Ammon's horn (tissue), 1 donor: ENCODE measurements at regions not wholly inside any gene's neighbourhood (a gene's known extent, or its start where the extent isn't known, plus 50 kb on each side); places are given as distances from the start of the nearest gene placed in this dataset.
"Not testable (repeated sequence)": the region's sequence is repeated elsewhere in the genome, so short reads cannot be mapped to it uniquely, and the experiment has no call there.

Source experiments
- DNase-seq: peaks from one replicate; pipeline ENCODE4 v3.0.0-alpha.2; 2016; ENCODE audit warnings: low spot score

DNA sequence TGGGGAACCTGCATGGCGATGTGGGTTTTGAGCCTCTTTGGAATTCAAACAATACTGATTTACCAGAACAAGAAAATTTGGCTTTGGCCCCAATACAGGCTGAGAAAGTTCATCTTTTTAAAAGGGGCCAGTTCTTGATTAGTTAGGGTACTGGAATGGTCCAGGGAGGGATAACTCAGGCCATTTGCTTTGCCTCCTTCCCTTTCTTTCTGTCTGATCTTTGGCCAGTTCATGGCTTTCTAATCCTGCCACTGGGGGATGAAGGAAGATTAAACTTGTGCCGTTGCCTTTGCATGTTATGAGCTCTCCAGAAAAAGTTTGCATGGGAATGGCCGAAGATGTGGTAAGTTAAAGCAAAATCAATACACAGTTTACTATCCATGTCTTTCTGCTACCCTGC, 78.4 kb downstream of the ADAMTS15 start:
- DNase-seq: no peak

DNA sequence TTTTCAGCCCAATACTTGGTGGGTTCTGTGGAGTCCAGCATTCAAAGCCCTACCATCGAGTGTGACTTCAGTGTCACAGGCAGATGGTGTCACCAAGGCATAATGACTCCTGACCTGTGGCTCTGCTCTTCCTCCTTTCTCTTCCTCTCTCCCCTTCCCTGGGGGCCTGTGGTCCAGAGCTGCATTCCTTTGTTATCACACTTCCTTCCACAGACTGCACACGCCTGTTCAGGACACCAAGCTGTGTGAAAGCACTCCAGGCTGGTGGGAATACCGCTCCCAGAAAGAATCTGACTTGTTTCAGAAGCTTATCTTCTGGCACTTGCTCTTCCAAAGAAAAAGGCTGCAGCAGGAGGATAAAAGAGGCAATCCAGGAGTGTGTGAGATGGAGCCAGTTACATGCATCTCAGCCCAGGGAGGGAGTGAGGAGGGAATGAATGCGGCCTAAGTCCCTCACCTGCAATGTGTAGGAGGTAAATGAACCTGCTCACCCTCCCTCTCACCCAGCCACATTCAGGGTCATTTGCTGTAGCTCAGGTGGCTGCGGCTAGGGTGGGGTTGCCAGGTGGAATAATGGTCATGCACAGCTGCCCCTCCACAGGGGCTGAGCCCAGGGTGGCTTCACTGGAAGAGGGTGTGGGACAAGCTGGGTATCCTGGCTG, 79.3 kb downstream of the ADAMTS15 start:
- peak; percentile 41 for DNase-seq

DNA sequence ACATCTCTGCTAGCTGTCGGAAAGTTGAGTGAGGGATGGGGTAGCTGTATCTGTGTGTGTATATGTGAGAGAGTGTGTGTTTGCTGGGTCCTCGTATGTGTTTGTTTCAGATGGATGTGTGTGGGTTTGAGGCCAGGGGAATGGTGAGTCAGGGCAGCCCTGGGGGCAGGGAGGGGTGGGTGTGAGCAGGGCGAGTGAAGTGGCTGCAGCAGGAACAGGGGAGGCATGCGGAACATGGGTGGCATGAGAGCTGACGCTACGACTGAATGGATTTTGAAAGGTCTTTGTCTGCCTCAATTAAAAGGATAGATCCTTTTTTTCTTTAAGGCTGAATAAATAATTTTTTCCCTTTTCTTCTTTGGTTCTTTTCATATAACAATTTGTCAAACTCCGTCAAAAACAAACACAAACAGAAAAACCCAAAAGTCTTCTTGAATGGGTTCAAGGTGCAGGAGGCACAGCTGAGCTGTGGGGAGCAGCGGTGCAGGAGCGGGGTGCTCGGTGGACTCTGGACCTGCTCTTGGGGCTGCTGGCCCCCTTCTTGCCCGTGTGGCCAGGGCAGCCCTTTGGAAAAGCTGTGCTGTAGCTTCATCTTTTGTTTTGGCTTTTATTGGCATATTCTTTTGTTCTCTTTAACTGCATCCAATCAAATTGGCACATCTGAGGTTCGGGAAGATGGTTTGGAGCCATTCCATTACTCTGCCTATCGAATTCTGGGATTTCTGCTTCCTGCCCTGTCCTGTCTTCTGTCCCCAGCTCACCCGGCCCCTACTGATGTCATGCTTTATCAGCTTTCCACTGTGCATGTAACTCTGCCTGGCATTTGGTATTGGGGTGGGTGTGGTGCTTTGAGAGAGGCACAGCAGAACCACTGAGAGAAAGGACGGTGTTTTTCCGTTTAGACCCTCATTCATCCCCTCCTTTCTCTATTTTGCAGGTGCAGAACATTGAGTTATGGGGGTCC, 80.1 kb downstream of the ADAMTS15 start:
- DNase-seq: no peak

DNA sequence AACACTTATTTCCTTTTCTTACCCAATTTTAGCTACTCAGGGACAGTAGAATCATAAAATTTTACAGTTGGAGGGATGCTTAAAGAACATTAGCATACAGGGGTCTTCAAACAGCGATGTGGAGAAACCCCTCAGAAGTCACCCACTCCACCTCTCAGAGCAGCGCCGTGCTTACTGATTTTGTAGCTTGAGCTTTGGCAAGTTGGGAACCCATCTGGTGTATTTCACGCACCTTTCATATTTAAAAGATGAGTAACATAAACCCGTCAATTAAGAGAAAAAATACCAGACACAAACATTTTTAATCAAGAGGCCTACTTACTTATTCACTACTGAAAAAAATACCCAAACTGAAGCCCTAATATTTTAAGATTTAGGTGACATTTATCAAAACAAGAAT, 80.9 kb downstream of the ADAMTS15 start:
- no peak for DNase-seq

DNA sequence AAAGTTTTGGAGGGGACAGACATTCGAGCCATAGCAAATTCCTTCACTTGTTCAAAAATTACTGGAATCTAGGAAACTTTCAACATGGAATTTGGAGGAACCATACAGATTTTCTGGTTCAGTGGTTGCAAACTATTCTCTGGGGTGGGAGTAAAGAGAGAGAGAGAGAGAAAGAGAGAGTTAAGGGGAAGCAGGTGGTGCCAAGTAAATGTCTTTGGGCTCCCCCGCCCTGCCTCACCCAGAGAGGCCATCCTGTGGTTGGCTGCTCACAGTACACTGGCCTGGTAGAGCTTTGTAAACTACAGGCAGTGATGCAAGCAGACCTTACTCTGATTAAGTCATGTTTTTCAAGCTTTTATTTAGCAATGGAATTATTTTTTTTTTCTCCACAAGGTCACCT, 82.6 kb downstream of the ADAMTS15 start:
- no peak for DNase-seq

DNA sequence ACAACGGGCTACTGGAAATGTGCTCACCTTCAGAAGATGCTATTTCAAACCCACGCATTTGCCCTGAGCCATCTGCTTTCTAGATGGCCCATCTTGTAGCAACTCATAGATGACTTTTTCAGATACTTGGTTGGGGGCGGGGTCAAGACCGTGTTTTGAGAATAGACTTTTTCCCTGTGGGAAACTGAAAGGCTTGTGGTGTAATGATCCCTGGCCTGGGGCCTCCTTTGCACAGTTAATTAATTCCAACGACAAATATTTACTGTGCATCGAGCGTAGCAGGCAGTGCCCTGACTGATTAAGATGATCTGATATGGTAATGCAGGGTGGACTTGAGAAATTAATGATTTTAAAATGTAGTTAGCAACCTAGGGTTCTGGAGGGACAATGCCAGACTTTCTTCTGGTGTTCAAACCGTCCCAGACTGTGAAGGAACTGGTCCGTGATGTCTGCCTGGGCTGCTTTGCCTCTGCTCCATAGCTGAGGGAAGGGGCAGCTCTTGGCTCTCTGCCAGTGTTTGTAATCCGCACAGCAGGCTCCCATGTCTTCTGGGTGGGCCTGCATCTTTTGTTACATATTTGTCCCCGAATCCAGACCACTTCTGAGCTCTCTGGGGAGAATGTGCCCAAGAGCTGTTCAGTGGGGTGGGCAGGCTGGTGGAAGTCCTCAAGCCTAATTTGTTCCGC, 84.8 kb downstream of the ADAMTS15 start:
- no peak for DNase-seq

DNA sequence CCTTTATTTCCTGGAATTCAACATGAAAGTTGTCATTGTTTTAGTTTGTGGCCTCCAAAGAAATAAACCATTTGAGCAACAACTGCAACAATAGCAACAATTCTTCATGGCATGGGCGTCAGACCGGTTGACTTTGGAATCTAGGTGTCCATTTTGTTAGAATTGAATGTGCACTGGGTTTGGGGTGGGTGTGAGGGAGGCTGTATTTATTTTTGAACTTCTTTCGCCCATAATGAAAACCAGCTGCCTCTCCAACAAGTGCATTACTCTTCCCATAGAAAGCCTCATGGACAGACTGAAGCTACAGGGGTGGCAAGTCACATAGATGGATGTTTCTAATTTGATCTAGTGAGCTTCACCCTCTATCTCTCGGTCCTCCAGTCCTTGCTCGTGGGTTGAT, 85.4 kb downstream of the ADAMTS15 start:
- no peak for DNase-seq

DNA sequence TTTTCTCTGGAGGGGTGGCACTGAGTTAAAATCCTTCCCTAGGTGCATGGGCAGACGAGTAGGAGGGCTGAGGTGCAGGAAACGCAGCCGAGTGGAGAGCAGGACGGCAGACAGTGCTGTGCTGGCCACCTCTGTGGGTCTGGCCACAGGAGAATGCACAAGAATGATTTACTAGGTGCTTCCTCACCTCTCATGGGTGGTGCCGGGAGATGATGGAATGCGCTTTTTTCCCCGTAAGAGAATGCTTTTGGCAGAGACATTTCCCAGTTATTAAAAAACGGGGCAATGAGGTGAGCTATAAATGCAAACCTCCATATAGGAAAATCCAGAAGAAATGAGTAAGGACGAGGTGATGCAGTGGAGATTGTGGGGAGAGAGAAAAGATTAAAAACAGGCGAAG, 86.1 kb downstream of the ADAMTS15 start:
- DNase-seq: no peak

DNA sequence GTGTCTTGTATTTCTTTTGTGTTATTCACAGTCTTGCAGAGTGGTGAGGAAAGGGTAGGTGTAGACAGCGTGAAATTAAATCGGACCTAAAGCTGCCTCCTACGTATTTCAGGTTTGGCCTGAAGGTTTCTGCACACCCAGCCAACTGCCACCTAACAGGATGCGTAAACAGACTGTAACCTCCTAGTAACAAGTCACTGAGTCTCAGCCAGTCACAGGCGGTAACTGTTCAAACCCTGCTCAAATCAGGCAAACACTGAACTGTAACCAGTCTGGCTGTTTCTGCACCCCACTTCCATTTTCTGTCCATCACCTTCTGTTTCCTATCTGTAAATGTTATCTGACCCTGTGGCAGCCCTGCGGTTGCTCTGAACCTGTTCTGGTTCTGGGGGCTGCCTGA, 87.1 kb downstream of the ADAMTS15 start:
- DNase-seq: no peak

DNA sequence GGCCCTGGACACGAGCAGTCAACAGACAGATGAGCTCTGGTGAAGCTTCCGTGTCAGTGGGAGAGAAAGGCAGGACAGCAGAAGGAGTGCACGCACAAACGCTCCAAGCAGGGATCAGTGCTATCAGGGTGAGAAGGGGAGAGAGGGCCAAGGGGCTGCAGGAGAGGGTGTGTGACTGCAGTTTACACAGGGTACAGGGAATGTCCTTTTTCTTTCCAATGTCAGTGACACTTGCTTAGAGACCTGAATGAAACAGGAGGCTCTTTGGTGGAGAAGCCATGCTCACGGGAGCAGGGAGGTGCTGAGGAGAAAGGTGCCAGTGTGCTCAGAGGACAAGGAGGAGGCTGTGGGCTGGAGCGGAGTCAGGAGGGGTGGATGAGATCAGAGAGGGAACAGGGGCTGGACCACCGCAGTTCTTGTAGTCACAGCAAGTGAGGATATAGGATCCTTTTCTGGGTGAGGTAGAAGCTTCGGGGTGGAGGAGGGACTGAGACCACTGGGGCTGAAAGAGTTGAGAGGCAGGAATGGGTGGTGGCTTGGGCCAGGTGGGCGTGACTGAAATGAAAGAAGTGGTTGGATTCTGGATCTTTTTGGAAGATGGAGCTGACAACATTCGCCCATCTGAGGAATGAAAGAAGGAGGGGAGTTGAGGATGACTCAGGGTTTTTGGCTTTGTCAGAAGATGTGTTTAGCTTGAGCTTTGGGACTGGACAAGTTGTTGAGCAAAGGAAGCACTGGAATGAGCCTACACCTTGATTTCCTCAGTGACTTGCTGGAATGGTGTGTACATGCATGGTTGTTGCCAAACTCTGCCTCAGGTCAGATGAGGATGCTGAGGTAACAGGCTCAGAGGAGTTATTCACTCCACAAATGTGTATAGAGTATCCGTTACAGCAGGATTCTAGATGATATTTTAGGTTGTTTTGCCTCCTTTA, 87.9 kb downstream of the ADAMTS15 start:
- no peak for DNase-seq

DNA sequence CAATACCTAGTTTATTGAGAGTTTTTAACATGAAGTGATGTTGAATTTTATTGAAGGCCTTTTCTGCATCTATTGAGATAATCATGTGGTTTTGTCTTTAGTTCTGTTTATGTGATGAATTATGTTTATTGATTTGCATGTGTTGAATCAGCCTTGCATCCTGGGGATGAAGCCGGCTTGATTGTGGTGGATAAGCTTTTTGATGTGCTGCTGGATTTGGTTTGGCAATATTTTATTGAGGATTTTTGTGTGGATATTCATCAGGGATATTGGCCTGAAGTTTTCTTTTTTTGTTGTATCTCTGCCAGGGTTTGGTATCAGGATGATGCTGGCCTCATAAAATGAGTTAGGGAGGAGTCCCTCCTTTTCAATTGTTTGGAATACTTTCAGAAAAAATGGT, 91.2 kb downstream of the ADAMTS15 start:
- DNase-seq: not testable (repeated sequence)

DNA sequence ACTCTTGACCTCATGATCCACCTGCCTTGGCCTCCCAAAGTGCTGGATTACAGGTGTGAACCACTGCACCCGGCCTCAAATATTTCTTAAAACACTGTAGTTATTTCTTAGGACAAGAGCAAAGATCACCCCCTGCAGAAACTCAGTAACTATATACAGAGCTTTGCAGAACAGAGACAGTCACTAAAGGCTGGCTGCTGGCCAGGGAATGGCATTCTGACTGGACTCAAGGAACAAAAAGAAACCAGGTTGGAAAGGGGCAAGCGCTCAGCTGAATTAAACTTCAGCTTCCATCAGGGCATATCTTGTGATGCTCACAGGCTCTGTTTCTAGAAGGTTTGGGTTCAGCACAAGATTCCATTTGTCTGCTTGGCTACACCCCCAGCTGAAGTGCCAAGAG, 95.8 kb downstream of the ADAMTS15 start:
- DNase-seq: no peak

DNA sequence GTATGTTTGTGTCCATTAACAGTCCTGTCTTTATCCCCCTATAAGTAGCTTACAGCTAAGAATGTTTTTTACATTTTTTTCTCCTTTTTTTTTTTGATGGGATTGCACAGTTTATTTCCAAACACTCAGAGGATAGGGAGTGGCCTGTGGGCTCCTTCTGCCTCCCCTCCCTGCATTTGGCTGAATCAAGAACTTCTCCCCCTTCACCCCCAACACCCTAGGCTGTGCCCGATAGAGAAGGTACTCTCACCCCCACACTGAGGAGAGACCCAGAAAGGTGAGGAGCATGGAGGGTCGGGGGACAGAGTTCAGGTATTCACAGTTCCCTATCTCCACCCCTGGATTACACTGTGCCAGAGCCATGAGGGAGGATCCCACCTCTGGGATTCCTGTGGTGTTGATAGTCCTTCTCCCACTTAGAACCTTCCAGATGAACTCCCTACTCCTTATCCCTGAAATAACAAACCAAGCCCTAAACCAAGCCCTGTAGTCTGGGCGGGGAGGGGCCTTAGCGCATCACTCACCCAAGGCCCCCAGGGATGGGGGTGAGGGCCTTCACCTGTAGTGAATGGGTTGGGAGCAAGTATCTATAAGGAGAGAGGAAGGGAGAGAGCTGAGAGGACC, 97.1 kb downstream of the ADAMTS15 start:
- no peak for DNase-seq

DNA sequence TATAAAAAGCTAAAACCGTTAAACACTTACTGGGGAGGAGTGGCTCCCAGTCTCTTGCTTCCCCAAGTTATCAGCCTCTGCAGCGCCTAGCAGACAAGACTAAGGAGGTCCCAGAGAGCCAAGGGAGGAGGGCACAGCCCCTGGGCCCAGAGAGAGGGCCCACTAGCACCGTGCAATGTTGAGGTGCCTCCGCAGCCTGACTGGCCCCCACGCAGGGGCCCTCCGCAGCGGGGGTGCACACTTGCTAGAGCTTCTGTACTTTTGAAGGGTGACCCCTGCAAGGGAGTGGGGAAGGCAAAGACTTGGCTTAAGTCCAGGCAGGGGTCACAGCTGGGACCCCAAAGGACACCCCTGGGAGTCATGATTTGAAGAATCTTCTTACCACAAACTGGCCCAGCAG, 98.0 kb downstream of the ADAMTS15 start:
- no peak for DNase-seq

DNA sequence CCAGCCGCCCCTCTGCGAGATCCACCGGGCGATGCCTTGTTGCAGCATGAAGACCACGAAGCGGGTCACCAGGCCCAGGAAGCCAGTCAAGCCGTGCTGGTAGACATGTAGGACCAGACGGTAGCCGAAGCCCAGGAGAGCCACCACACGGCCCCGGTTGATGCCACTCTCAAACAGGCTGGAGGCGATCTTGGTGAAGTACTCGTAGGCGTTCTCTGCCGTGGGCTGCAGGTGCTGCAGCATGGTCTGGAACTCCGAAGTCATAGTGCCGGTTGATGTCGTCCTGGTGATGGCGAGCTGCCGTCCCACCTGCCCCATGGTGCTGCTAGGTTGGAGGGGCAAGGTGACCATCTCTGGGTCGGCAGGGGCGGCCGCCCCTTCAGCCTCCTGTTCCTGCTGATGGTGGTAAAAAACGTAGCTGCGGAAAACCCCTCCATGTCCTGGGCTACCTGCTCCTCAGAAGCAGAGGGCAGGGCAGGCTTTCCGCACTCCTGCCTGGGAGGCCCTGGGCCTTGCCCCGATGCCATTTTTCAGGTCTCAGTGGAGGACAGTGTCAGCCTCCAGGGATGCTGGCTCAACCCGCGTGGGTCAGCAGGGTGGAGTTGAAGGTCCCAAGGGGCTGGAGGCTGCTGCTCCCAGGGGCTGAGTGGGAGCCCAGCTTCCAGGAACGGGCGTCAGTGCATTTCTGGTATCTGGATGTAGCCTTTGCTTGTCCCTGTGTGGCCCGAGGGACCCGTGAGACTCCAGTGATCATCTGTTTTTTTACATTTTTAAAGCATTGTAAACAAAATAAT, 98.7 kb downstream of the ADAMTS15 start:
- no peak for DNase-seq

DNA sequence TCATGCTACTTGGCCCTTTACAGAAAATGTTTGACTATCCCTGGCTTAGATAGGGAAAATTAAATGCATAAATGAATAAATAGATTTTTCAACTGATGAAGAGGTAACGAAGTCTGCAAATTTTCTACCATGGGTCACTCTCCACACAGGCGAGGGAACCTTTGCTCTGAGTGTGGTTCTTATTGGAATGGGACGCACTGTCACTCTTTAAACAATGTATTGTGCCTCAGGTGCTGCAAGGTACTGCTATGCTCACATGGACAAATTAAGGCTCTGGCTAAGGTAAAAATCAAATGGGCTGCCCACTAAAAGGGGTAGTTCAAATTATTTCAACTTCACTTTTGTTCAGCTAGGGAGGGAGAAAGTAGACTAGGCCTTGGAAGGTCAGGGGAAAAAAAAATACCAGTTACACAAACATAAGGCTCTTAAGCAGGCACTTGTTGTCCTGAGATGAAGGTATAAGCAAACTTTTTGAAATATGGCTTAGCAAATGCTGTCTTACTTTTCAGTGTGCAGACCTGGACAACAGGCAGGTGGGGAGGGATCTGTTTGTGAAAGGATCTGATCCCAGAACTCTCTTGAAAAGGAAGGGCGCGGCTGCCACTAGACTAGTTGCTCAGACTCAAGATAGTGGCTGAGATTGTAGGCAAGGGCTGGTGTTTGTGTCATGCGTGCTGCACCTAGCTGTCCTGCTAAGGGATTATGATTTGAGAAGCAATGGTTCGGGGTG, 99.5 kb downstream of the ADAMTS15 start:
- DNase-seq: no peak

DNA sequence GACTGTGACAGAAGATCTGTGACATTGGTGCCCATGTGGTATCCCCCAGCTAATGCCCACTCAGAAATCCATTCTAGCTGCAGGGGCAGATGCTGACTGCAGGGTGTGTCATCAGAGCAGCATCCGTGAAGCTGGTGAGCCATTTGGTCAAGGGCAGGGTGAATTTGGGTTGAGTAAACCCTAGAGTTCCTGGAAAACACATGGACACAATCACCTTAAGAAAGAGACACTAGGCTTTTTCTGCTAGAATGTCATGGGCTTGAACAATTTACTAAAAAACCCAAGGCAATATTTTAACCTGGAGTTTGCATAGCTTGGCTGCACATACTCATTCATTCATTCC, 100.0 kb downstream of the ADAMTS15 start:
- no peak for DNase-seq

DNA sequence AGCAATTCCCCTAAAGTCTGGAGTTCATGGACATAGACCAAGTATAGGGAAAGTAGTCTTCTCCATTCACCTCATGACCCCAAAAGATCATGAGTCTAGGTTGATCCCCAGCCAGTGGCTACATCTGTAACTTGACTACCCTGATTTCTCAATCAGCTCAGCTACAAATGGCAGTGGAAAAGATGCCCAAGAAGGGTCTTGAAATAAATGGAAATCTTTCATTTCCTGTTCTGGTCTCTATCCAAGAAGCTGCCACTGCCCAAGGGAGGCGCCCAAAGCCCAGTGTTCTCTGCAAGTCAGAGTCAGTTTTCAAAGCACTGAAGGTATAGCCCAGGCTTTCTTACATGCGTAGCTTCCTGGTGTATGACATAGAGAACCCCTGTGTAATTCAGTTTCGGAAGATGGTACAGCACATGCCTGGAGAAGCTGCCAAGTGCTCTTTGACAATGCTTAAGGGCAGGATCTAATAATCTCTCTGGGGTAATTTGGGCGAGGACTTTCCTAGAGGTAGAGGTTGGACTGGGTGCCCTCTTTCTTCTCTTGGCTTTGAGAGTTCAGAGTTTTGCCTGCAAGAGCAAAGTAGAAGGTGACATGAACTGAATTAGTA, 101.1 kb downstream of the ADAMTS15 start:
- no peak for DNase-seq

DNA sequence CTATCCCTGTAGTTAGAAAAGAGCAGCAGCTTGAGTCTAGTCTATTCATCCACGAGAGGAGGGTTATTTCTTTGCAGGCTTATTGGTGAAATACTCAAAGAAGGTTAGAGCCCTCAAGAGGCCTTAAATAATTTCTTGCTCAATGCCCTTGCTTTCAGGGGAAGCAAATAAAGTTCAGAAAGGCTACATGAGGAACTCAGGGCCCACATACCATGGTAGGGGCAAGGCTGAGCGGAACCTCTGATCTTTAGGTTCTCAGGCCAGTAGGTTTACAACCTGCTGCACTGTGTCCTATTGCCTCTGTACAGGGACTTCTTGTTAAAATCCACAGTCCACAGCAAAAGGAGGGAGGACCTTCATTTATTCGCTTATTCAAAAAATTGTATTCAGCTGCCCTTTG, 101.7 kb downstream of the ADAMTS15 start:
- DNase-seq: no peak
